ENCODE measurements at regions not wholly inside any gene's neighbourhood (a gene's known extent, or its start where the extent isn't known, plus 50 kb on each side); places are given as distances from the start of the nearest gene placed in this dataset.

DNA sequence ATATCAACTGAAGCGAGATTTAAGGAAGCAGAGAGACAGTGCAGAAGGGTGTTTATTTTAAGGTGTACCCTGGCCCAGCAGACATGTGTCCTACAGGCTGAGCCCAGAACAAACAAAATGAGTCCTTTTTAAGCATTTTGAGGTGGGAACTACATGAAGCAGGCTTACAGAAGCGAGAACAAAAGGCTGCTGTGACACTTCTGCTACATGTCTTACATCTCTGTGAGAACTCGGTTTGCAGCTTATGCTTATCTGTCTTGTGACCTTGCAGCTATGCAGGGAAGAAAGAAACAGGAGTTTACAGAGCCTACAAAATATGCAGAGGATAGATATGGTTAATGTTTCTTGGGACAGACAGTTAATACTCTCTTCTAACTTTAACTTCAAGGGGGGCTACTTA lies 295.9 kb downstream of the CEMIP2 start:
- no peak for FAIRE-seq
- dilution Hi-C loops (cut with MboI; ENCODE audit: extremely low pct_ligation_motif_present, low sequenced_read_pairs): no loop called here
- TF ChIP-seq POLR2AphosphoS5 (IDR thresholded peaks at IDR 0.05; ENCODE audit: insufficient read depth, low read depth, low read length) (no peak), FOS (IDR thresholded peaks at IDR 0.05; ENCODE audit: borderline replicate concordance, insufficient read depth, low read length) (no peak), POLR2A (IDR thresholded peaks at IDR 0.05; ENCODE audit: low read depth, low read length) (no peak), GATA2 (IDR thresholded peaks at IDR 0.05; ENCODE audit: insufficient read depth, insufficient read length, low read depth, low read length) (no peak), EZH2 (IDR thresholded peaks at IDR 0.05; ENCODE audit: borderline replicate concordance, low read depth, low read length, severe bottlenecking) (no peak), JUN (IDR thresholded peaks at IDR 0.05; ENCODE audit: borderline replicate concordance, insufficient read depth, insufficient read length, low read depth) (no peak), CTCF (IDR thresholded peaks at IDR 0.05; ENCODE audit: extremely low read depth in 1 of 2, insufficient read depth in 1 of 2, low read depth in 1 of 2, low read length in 2 of 2) (no peak), MYC (IDR thresholded peaks at IDR 0.05; ENCODE audit: low read depth, low read length) (no peak)
- TF ChIP-seq, protein P1, sequence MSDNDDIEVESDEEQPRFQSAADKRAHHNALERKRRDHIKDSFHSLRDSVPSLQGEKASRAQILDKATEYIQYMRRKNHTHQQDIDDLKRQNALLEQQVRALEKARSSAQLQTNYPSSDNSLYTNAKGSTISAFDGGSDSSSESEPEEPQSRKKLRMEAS (IDR thresholded peaks at IDR 0.05; ENCODE audit: insufficient read depth, insufficient read length): no peak
- intact Hi-C loops (cut with micrococcal nuclease): no loop called here
- Histone ChIP-seq H3K4me3 (replicated peaks in 1 of 3; ENCODE audit: insufficient read depth in 1 of 3, low read depth in 1 of 3, low read length in 3 of 3) (no peak overlapping the region), H3K36me3 (ENCODE audit: control insufficient read depth in 2 of 2, extremely low read depth in 1 of 2, insufficient read depth in 2 of 2, low read length in 2 of 2) (no peaks in the 10 kb centered on the region), H3K4me1 (ENCODE audit: control insufficient read depth, extremely low read depth, insufficient read depth, low read length) (no peaks in the 10 kb centered on the region), H3K9me1 (replicated peaks; ENCODE audit: control insufficient read depth, extremely low read depth, insufficient read depth, low read length) (no peaks in the 10 kb centered on the region), H3K9me3 (replicated peaks; ENCODE audit: control insufficient read depth, insufficient read depth, low read length) (no peaks in the 10 kb centered on the region), H4K20me1 (replicated peaks; ENCODE audit: control insufficient read depth, extremely low read depth, insufficient read depth, low read length) (no peaks in the 10 kb centered on the region), H3K27ac (ENCODE audit: insufficient read depth, low read depth, low read length) (no peak overlapping the region), H3K9ac (replicated peaks; ENCODE audit: extremely low read depth, insufficient read depth, low read length) (no peak overlapping the region), H3K79me2 (ENCODE audit: control insufficient read depth, insufficient read depth, low read length) (no peaks in the 10 kb centered on the region), H3K4me2 (ENCODE audit: insufficient read depth, low read length) (no peak overlapping the region), H3K27me3 (ENCODE audit: control insufficient read depth in 2 of 2, insufficient read depth in 2 of 2, low read length in 2 of 2) (no peaks in the 10 kb centered on the region), H2AFZ (ENCODE audit: low read depth, low read length) (no peak overlapping the region)
- no peak for DNase-seq (ENCODE audit: low read depth, low spot score)
- ChIA-PET CTCF (no interaction called here), POLR2A (no interaction called here)
- BruUV-seq (replicated peaks): no TSS peak

Measured in endothelial cell of umbilical vein (primary cell).